NB4 (cell line): ENCODE measurements at regions not wholly inside any gene's neighbourhood (a gene's known extent, or its start where the extent isn't known, plus 50 kb on each side); places are given as distances from the start of the nearest gene placed in this dataset.

Experiments
- CTCF ChIP-seq: IDR thresholded peaks from one replicate; pipeline ENCODE4 v1.5.1; 2012; ENCODE audit warnings: low read depth, low read length
- POLR2A ChIP-seq: IDR thresholded peaks from 2 replicates; pipeline ENCODE4 v1.6.1; 2011; ENCODE audit warnings: mild to moderate bottlenecking; ENCODE audit not compliant: insufficient read length; ENCODE audit errors: extremely low read depth

- TF ChIP-seq CTCF (no peak), POLR2A (no peak)
These were observed 111.7 kb upstream of the TAPT1 start for GRCh38 chr4:16337936-16338335.
